Smooth muscle cell (in vitro differentiated cells): ENCODE measurements at regions not wholly inside any gene's neighbourhood (a gene's known extent, or its start where the extent isn't known, plus 50 kb on each side); places are given as distances from the start of the nearest gene placed in this dataset.

ENCODE experiments used
- DNase-seq: peaks from one replicate; lab custom pipeline; 2025; ENCODE audit not compliant: unreplicated experiment; lab: John Stamatoyannopoulos, UW
- H2AFZ ChIP-seq: fragments of 200-600 bp; sonication (generic); 2 replicates; pipeline ENCODE4 v1.6.0; 2016; ENCODE audit warnings: antibody characterized with exemption, low read depth, mild to moderate bottlenecking
- H3F3A ChIP-seq: fragments of 200-600 bp; sonication (generic); 2 replicates; pipeline ENCODE4 v1.6.0; 2017; ENCODE audit warnings: antibody characterized with exemption, low read depth
- H3K27ac ChIP-seq: fragments of 200-600 bp; sonication (generic); 2 replicates; pipeline ENCODE4 v1.5.1; 2016; ENCODE audit warnings: low read depth, mild to moderate bottlenecking
- H3K27me3 ChIP-seq: fragments of 200-600 bp; sonication (generic); 2 replicates; pipeline ENCODE4 v1.6.1; 2016; ENCODE audit warnings: low read depth, mild to moderate bottlenecking
- H3K36me3 ChIP-seq: fragments of 200-600 bp; sonication (generic); 2 replicates; pipeline ENCODE4 v1.5.1; 2016; ENCODE audit warnings: low read depth
- H3K4me1 ChIP-seq: fragments of 200-600 bp; sonication (generic); 2 replicates; pipeline ENCODE4 v1.5.1; 2016; ENCODE audit warnings: low read depth
- H3K4me2 ChIP-seq: fragments of 200-600 bp; sonication (generic); 2 replicates; pipeline ENCODE4 v1.6.0; 2016; ENCODE audit warnings: mild to moderate bottlenecking
- H3K4me3 ChIP-seq: fragments of 200-600 bp; sonication (generic); 2 replicates; pipeline ENCODE4 v1.5.1; 2016; ENCODE audit warnings: mild to moderate bottlenecking
- H3K79me2 ChIP-seq: fragments of 200-600 bp; sonication (generic); 2 replicates; pipeline ENCODE4 v1.6.0; 2016; ENCODE audit warnings: low read depth, mild to moderate bottlenecking
- H3K9ac ChIP-seq: fragments of 200-600 bp; sonication (generic); 2 replicates; pipeline ENCODE4 v1.6.0; 2016; ENCODE audit warnings: low read depth
- H3K9me3 ChIP-seq: fragments of 200-600 bp; sonication (generic); replicated peaks from 2 replicates; pipeline ENCODE4 v1.5.1; 2016; ENCODE audit warnings: low read depth
- H4K20me1 ChIP-seq: fragments of 200-600 bp; sonication (generic); 2 replicates; pipeline ENCODE4 v1.6.0; 2016; ENCODE audit warnings: low read depth
- WGBS: methylation state at CpG from one replicate; pipeline ENCODE4 v1.1.7; 2016; ENCODE audit warnings: low lambda C conversion rate; 5-methylcytosine and 5-hydroxymethylcytosine counted together
- TF ChIP-seq, protein P1 (sequence below): fragments of 200-600 bp; sonication (generic); IDR thresholded peaks from 2 replicates; pipeline ENCODE4 v1.5.1; 2017; ENCODE audit warnings: borderline replicate concordance, mild to moderate bottlenecking, antibody characterized with exemption; ENCODE audit not compliant: insufficient read depth, poor library complexity, severe bottlenecking

DNA sequence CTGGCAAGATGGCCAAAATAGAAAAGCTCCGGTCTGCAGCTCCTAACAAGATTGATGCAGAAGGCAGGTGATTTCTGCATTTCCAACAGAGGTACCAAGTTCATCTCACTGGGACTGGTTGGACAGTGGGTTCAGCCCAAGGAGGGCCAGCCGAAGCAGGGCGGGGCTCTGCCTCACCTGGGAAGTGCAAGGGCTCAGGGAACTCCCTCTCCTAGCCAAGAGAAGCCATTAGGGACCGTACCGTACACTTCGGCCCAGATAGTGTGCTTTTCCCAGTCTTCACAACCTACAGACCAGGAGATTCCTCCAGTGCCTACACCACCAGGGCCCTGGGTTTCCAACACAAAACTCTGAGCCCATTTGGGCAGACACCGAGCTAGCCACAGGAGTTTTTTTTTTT lies 277.8 kb downstream of the SLCO4C1 start:
- H3K36me3 ChIP-seq, result no peaks in the 10 kb centered on the region
- H3K4me3 ChIP-seq, result no peak overlapping the region
- H3K79me2 ChIP-seq, result no peaks in the 10 kb centered on the region
- no peaks in the 10 kb centered on the region for H3K4me1 ChIP-seq
- H2AFZ ChIP-seq, result no peak overlapping the region
- H3K27me3 ChIP-seq, result no peaks in the 10 kb centered on the region
- H3K4me2 ChIP-seq, result no peak overlapping the region
- TF ChIP-seq, protein P1, sequence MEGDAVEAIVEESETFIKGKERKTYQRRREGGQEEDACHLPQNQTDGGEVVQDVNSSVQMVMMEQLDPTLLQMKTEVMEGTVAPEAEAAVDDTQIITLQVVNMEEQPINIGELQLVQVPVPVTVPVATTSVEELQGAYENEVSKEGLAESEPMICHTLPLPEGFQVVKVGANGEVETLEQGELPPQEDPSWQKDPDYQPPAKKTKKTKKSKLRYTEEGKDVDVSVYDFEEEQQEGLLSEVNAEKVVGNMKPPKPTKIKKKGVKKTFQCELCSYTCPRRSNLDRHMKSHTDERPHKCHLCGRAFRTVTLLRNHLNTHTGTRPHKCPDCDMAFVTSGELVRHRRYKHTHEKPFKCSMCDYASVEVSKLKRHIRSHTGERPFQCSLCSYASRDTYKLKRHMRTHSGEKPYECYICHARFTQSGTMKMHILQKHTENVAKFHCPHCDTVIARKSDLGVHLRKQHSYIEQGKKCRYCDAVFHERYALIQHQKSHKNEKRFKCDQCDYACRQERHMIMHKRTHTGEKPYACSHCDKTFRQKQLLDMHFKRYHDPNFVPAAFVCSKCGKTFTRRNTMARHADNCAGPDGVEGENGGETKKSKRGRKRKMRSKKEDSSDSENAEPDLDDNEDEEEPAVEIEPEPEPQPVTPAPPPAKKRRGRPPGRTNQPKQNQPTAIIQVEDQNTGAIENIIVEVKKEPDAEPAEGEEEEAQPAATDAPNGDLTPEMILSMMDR, result no peak
- no peaks in the 10 kb centered on the region for H3K9me3 ChIP-seq
- H3K27ac ChIP-seq, result no peak overlapping the region
- no peak for DNase-seq
- 77% methylated on average over 7 of the region's 7 CpGs for WGBS
- H3F3A ChIP-seq, result no peaks in the 10 kb centered on the region
- no peaks in the 10 kb centered on the region for H4K20me1 ChIP-seq
- no peak overlapping the region for H3K9ac ChIP-seq

DNA sequence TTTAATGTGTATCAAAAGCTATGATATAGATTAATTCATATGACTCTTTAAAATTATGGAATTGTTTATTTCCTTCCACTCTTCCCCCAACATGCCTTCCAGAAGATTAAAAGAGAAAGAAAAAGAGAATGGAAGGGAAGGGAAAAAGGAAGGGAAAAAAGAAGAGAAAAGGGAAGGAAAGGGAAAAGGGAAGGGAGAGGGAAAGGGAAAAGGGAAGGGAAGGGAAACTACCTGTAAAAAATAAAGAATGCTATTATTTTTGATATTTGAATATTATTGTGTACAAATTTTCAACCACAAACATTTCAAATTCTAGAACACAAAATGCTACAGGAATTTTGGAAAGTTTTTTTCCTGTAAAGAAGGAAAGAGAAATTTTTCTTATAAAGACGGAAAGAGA lies 281.7 kb downstream of the SLCO4C1 start:
- TF ChIP-seq, protein P1, result no peak
- DNase-seq, result no peak
- Histone ChIP-seq H3K4me2 (no peak overlapping the region), H3K9me3 (no peaks in the 10 kb centered on the region), H3K79me2 (no peaks in the 10 kb centered on the region), H4K20me1 (no peaks in the 10 kb centered on the region), H3K9ac (no peak overlapping the region), H3K4me1 (no peaks in the 10 kb centered on the region), H3K27me3 (no peaks in the 10 kb centered on the region), H3F3A (no peaks in the 10 kb centered on the region), H2AFZ (no peak overlapping the region), H3K27ac (no peak overlapping the region), H3K36me3 (no peaks in the 10 kb centered on the region), H3K4me3 (no peak overlapping the region)
- WGBS, result 91% methylated on average over 1 of the region's 1 CpG

DNA sequence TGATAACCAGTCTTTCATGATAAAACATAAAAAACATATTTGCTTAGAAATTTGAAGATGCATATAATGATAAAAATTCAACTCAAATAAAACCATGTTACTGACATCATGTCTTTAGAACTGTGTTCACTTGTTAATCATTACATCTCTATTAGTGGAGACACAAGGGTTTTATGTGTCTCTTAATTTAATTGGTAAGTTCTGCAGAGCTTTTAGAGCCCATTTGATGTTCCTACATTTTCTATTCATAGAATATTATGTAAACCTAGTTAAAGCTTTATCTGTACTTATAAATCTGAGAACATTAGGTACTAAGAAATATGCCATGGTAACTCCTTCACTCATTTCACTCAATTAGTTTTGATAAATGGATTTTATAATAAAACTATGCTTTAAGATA lies 285.4 kb downstream of the SLCO4C1 start:
- Histone ChIP-seq H3K36me3 (no peaks in the 10 kb centered on the region), H4K20me1 (no peaks in the 10 kb centered on the region), H3K79me2 (no peaks in the 10 kb centered on the region), H3K4me2 (no peak overlapping the region), H3K27ac (no peak overlapping the region), H2AFZ (no peak overlapping the region), H3K4me3 (no peak overlapping the region), H3K27me3 (no peaks in the 10 kb centered on the region), H3F3A (no peaks in the 10 kb centered on the region), H3K9me3 (no peaks in the 10 kb centered on the region), H3K9ac (no peak overlapping the region), H3K4me1 (no peaks in the 10 kb centered on the region)
- no peak for DNase-seq
- TF ChIP-seq, protein P1, result no peak

DNA sequence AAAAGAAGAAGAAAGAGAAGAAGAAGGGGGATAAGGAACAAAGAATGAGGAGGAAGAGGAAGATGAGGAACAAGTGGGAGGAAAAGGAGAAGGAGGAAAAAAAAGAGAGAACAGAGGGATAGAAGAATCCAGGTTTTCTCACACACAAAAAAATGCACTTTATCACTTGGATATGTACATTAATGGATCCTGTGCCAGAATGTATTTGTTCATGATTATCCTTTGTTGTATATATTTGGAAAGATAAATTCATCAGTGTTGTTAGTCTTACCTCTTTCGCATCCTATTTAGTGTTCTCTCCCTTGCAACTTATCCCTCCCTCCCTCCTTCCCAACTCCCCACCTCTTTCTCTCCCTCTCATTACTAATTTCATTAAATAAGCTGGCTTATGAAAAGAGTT lies 298.8 kb downstream of the SLCO4C1 start:
- Histone ChIP-seq H3K9me3 (no peaks in the 10 kb centered on the region), H3K27ac (no peak overlapping the region), H3K4me2 (no peak overlapping the region), H3K36me3 (no peaks in the 10 kb centered on the region), H3K27me3 (no peaks in the 10 kb centered on the region), H3K4me3 (no peak overlapping the region), H3K4me1 (no peaks in the 10 kb centered on the region), H3K79me2 (no peaks in the 10 kb centered on the region), H3F3A (no peaks in the 10 kb centered on the region), H2AFZ (no peak overlapping the region), H4K20me1 (no peaks in the 10 kb centered on the region), H3K9ac (no peak overlapping the region)
- TF ChIP-seq, protein P1, result no peak
- no peak for DNase-seq
- WGBS, result 100% methylated on average over 1 of the region's 1 CpG
